ENCODE measurements at regions not wholly inside any gene's neighbourhood (a gene's known extent, or its start where the extent isn't known, plus 50 kb on each side); places are given as distances from the start of the nearest gene placed in this dataset.

DNA sequence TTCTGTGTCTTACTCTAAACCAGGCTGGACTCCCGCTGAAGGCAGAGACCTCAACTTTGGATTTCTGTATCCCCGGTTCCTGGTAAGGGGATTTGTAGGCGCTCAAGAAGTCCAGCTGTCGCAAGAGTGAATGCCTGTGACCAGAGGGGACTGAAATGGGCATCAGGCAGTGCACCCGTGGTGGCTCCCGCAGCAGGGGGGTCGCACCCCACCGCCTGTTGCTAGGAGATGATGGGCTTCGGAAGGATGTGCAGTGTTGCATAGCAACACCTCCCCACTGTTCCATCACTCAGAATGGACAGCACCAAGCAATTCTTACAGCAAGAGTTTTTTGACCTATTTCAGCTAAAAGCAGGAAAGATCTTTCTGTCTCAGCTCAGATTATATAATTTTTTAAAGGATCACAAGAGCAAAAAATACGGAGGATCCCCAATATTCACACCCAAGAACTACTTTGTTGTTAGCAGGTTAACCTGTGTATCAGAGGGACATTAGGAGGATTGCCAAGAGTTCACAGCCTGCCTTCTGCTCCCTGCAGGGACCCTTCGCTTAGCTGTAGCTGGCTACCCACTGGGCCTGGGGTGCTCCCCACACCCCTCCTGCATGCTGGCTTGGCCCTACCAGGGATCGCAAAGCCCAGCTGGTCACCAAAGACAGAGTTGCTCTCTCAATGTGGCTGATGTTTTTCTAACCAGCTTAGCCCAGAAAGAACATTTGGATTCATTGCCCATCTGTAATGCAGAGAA is 63.8 kb downstream of the SOWAHC start:
- no peak for TF ChIP-seq CTCF (conservative IDR thresholded peaks at IDR 0.05; ENCODE audit: low read depth, low read length)
- no peak for TF ChIP-seq EZH2 (IDR thresholded peaks at IDR 0.05; ENCODE audit: low read length, unreplicated experiment)
- TF ChIP-seq EZH2phosphoT487 (IDR thresholded peaks at IDR 0.05; ENCODE audit: borderline replicate concordance, low read length) = no peak
